WTC11 (cell line): ENCODE measurements at regions not wholly inside any gene's neighbourhood (a gene's known extent, or its start where the extent isn't known, plus 50 kb on each side); places are given as distances from the start of the nearest gene placed in this dataset.

Experiments
- ATAC-seq: fragments of 200-7000 bp; cut with Tn5 transposase; 2 replicates; pipeline ENCODE4 v1.10.0; 2021; ENCODE audit warnings: mild to moderate bottlenecking, moderate library complexity
- CTCF ChIA-PET: fragments of 300-600 bp; sonication (Branson Sonifier 250); formaldehyde crosslinking; loops from one replicate; lab custom pipeline; 2021; ENCODE audit warnings: antibody characterized with exemption; lab: Charles Lee
- POLR2A ChIA-PET: fragments of 350-600 bp; sonication (Branson Sonifier 250); formaldehyde crosslinking; loops from one replicate; lab custom pipeline; 2021; ENCODE audit warnings: antibody characterized with exemption; lab: Charles Lee
- DNase-seq: peaks from one replicate; pipeline ENCODE4 v3.0.0; 2021; ENCODE audit warnings: low spot score
- H3K27ac Mint-ChIP-seq: 2 replicates; pipeline ENCODE4 v1.8.0; 2021; ENCODE audit warnings: mixed read lengths
- H3K27me3 Mint-ChIP-seq: 2 replicates; pipeline ENCODE4 v1.8.0; 2021; ENCODE audit warnings: low read depth, mild to moderate bottlenecking, moderate library complexity, mixed read lengths
- H3K36me3 Mint-ChIP-seq: 2 replicates; pipeline ENCODE4 v1.8.0; 2021; ENCODE audit warnings: mixed read lengths
- H3K4me1 Mint-ChIP-seq: 2 replicates; pipeline ENCODE4 v1.8.0; 2022; ENCODE audit warnings: mixed read lengths
- H3K4me3 Mint-ChIP-seq: 2 replicates; pipeline ENCODE4 v1.8.0; 2021; ENCODE audit warnings: mild to moderate bottlenecking, moderate library complexity, mixed read lengths
- H3K9me3 Mint-ChIP-seq: 2 replicates; pipeline ENCODE4 v1.8.0; 2021; ENCODE audit warnings: mixed read lengths
- AR ChIP-seq: fragments of 250-450 bp; sonication (Bioruptor Pico); IDR thresholded peaks from 2 replicates; pipeline ENCODE4 v1.9.0; 2021; ENCODE audit warnings: mild to moderate bottlenecking
- CTCF ChIP-seq: fragments of 200-600 bp; IDR thresholded peaks from 2 replicates; pipeline ENCODE4 v1.8.0; 2022; ENCODE audit warnings: antibody characterized with exemption
- EMX1 ChIP-seq: fragments of 250-450 bp; sonication (Bioruptor Pico); IDR thresholded peaks from 2 replicates; pipeline ENCODE4 v1.8.0; 2021; ENCODE audit warnings: mild to moderate bottlenecking
- GTF2I ChIP-seq: fragments of 250-450 bp; sonication (Bioruptor Pico); conservative IDR thresholded peaks from 2 replicates; pipeline ENCODE4 v1.4.0; 2021; ENCODE audit warnings: mild to moderate bottlenecking
- NFE2L1 ChIP-seq: sonication (generic); formaldehyde crosslinking; IDR thresholded peaks from 2 replicates; pipeline ENCODE4 v1.8.1; 2023; ENCODE audit warnings: missing genetic modification reagents
- PRRX2 ChIP-seq: fragments of 250-450 bp; sonication (Bioruptor Pico); IDR thresholded peaks from 2 replicates; pipeline ENCODE4 v1.8.0; 2021; ENCODE audit warnings: mild to moderate bottlenecking
- RELA ChIP-seq: sonication (generic); formaldehyde crosslinking; IDR thresholded peaks from 2 replicates; pipeline ENCODE4 v1.8.1; 2022; ENCODE audit warnings: missing genetic modification reagents, mild to moderate bottlenecking, borderline replicate concordance
- RORB ChIP-seq: fragments of 250-450 bp; sonication (Bioruptor Pico); IDR thresholded peaks from 2 replicates; pipeline ENCODE4 v1.9.0; 2021; ENCODE audit warnings: mild to moderate bottlenecking
- TP53 ChIP-seq: sonication (generic); formaldehyde crosslinking; IDR thresholded peaks from 2 replicates; pipeline ENCODE4 v1.8.1; 2023; ENCODE audit warnings: mild to moderate bottlenecking, missing genetic modification reagents
- USF2 ChIP-seq: sonication (generic); formaldehyde crosslinking; IDR thresholded peaks from 2 replicates; pipeline ENCODE4 v1.8.1; 2023; ENCODE audit warnings: mild to moderate bottlenecking, missing genetic modification reagents, moderate library complexity
- ZBTB43 ChIP-seq: sonication (generic); formaldehyde crosslinking; IDR thresholded peaks from 2 replicates; pipeline ENCODE4 v1.8.1; 2023; ENCODE audit warnings: mild to moderate bottlenecking, missing genetic modification reagents
- ZNF396 ChIP-seq: fragments of 250-450 bp; sonication (Bioruptor Pico); IDR thresholded peaks from 2 replicates; pipeline ENCODE4 v1.8.0; 2021; ENCODE audit warnings: mild to moderate bottlenecking, moderate library complexity, borderline replicate concordance
- ZNF416 ChIP-seq: fragments of 250-450 bp; sonication (Bioruptor Pico); IDR thresholded peaks from 2 replicates; pipeline ENCODE4 v1.9.0; 2021; ENCODE audit warnings: mild to moderate bottlenecking, inconsistent platforms
- ZNF532 ChIP-seq: fragments of 250-450 bp; sonication (Bioruptor Pico); IDR thresholded peaks from 2 replicates; pipeline ENCODE4 v1.9.0; 2021; ENCODE audit warnings: mild to moderate bottlenecking, borderline replicate concordance
- ZSCAN18 ChIP-seq: fragments of 250-450 bp; sonication (Bioruptor Pico); IDR thresholded peaks from 2 replicates; pipeline ENCODE4 v2.1.2; 2022; ENCODE audit warnings: mild to moderate bottlenecking, moderate library complexity

GRCh38 chr11:80457823-80458222, 1017.0 kb upstream of the TENM4 start:
- TF ChIP-seq NFE2L1: no peak
- no peak for TF ChIP-seq RELA (CRISPR knock-in tag)
- TF ChIP-seq ZSCAN18 (CRISPR knock-in tag): no peak
- no peak for TF ChIP-seq TP53 (CRISPR knock-in tag)
- TF ChIP-seq EMX1 (CRISPR knock-in tag): no peak
- no peak for TF ChIP-seq ZNF396 (CRISPR knock-in tag)
- no peak for TF ChIP-seq GTF2I (CRISPR knock-in tag)
- TF ChIP-seq CTCF: no peak
- ChIA-PET CTCF (no interaction called here), POLR2A (no interaction called here)
- DNase-seq (no peak), ATAC-seq (no peak)
- Mint-ChIP-seq H3K4me3 (no peak overlapping the region), H3K4me1 (peaks cover 29% of the 10 kb centered on the region), H3K36me3 (no peaks in the 10 kb centered on the region), H3K27me3 (no peaks in the 10 kb centered on the region), H3K9me3 (no peaks in the 10 kb centered on the region), H3K27ac (peak overlapping the region; percentile 14)

GRCh38 chr11:80455818-80456217, 1015.0 kb upstream of the TENM4 start:
- Mint-ChIP-seq H3K36me3 (no peaks in the 10 kb centered on the region), H3K4me1 (peaks cover 29% of the 10 kb centered on the region), H3K9me3 (no peaks in the 10 kb centered on the region), H3K27ac (no peak overlapping the region), H3K4me3 (no peak overlapping the region), H3K27me3 (no peaks in the 10 kb centered on the region)
- CTCF ChIA-PET: no interaction called here
- ATAC-seq (no peak), DNase-seq (no peak)
- TF ChIP-seq CTCF (no peak), USF2 (no peak), RORB (CRISPR knock-in tag) (no peak), PRRX2 (CRISPR knock-in tag) (no peak), ZBTB43 (CRISPR knock-in tag) (no peak), AR (CRISPR knock-in tag) (no peak), ZNF416 (CRISPR knock-in tag) (no peak), ZNF532 (CRISPR knock-in tag) (no peak)
- POLR2A ChIA-PET: no interaction called here
